HEK293T (cell line): ENCODE measurements at regions not wholly inside any gene's neighbourhood (a gene's known extent, or its start where the extent isn't known, plus 50 kb on each side); places are given as distances from the start of the nearest gene placed in this dataset.

Experiments used
- BHLHE40 ChIP-seq: fragments of 450-650 bp; IDR thresholded peaks from 2 replicates; pipeline ENCODE4 v1.6.1; 2016; ENCODE audit warnings: mild to moderate bottlenecking, moderate library complexity, borderline replicate concordance
- L3MBTL2 ChIP-seq: fragments of 450-650 bp; conservative IDR thresholded peaks from 2 replicates; pipeline ENCODE4 v1.6.1; 2016; ENCODE audit warnings: mild to moderate bottlenecking

GRCh38 chr1:239483391-239483790 lies 97.0 kb downstream of the CHRM3 start:
- TF ChIP-seq L3MBTL2 (no peak), BHLHE40 (no peak)
